GM13976 (cell line): ENCODE measurements at regions not wholly inside any gene's neighbourhood (a gene's known extent, or its start where the extent isn't known, plus 50 kb on each side); places are given as distances from the start of the nearest gene placed in this dataset.

Experiments used
- DNase-seq: peaks from one replicate; pipeline ENCODE4 v3.0.0; 2012; ENCODE audit warnings: low spot score
- CTCF ChIP-seq: IDR thresholded peaks from 2 replicates; pipeline ENCODE4 v1.5.1; 2012; ENCODE audit warnings: borderline replicate concordance, mild to moderate bottlenecking; ENCODE audit not compliant: insufficient read depth; ENCODE audit errors: extremely low read depth, missing control alignments, control extremely low read depth
- in situ Hi-C: fragments of 300-500 bp; cut with MboI; formaldehyde crosslinking; loops from one replicate; pipeline ENCODE4 v1.12.0; 2022; ENCODE audit warnings: low sequenced_read_pairs, mixed read lengths, inconsistent platforms; ENCODE audit not compliant: unreplicated experiment

- TF ChIP-seq CTCF, result no peak
- DNase-seq, result no peak
- in situ Hi-C loops, result no loop called here
Measured at GRCh38 chr7:26928703-26929347, 64.4 kb upstream of the SKAP2 start.

GRCh38 chr7:26925768-26926167 lies 61.4 kb upstream of the SKAP2 start:
- no peak for DNase-seq
- in situ Hi-C loops, result no loop called here
- no peak for TF ChIP-seq CTCF

- in situ Hi-C loops, result no loop called here
- no peak for DNase-seq
- TF ChIP-seq CTCF, result no peak
Measured at GRCh38 chr7:26924149-26924767, 59.9 kb upstream of the SKAP2 start.

- TF ChIP-seq CTCF, result no peak
- in situ Hi-C loops, result no loop called here
- no peak for DNase-seq
Measured at GRCh38 chr7:26919906-26920493, 55.6 kb upstream of the SKAP2 start.

GRCh38 chr7:26918241-26918640 lies 53.9 kb upstream of the SKAP2 start:
- no peak for DNase-seq
- in situ Hi-C loops, result no loop called here
- TF ChIP-seq CTCF, result no peak

GRCh38 chr7:26916779-26917320 lies 52.5 kb upstream of the SKAP2 start:
- no peak for TF ChIP-seq CTCF
- in situ Hi-C loops, result no loop called here
- no peak for DNase-seq

- no peak for DNase-seq
- TF ChIP-seq CTCF, result no peak
- in situ Hi-C loops, result no loop called here
Measured at GRCh38 chr7:26916336-26916735, 51.9 kb upstream of the SKAP2 start.
